Astrocyte (in vitro differentiated cells and primary cell): ENCODE measurements at regions not wholly inside any gene's neighbourhood (a gene's known extent, or its start where the extent isn't known, plus 50 kb on each side); places are given as distances from the start of the nearest gene placed in this dataset. TPM values are rescaled to one million over a fixed set of nuclear protein-coding genes. Genes with fewer than 3 reads are reported as not detected.

Source experiments
- DNase-seq: peaks from one replicate; pipeline ENCODE4 v3.0.0-alpha.2; 2010; ENCODE audit warnings: low read depth
- FAIRE-seq: peaks from 2 replicates; lab custom pipeline; 2011; peaks lifted over from hg19 to GRCh38; lab: Jason Lieb, UNC
- H2AFZ ChIP-seq: 2 replicates; pipeline ENCODE4 v1.6.0; 2012; ENCODE audit warnings: low read depth, low read length, inconsistent platforms
- H3K27ac ChIP-seq: 2 replicates; pipeline ENCODE4 v1.5.1; 2011; ENCODE audit warnings: low read depth, low read length, inconsistent platforms
- H3K27me3 ChIP-seq: 2 replicates; pipeline ENCODE4 v1.6.0; 2011; ENCODE audit warnings: low read length, inconsistent platforms; ENCODE audit not compliant: insufficient read depth
- H3K36me3 ChIP-seq: 2 replicates; pipeline ENCODE4 v1.5.1; 2011; ENCODE audit warnings: low read length, inconsistent platforms; ENCODE audit not compliant: insufficient read depth
- H3K4me1 ChIP-seq: 2 replicates; pipeline ENCODE4 v1.5.1; 2011; ENCODE audit warnings: low read length, inconsistent platforms; ENCODE audit not compliant: insufficient read depth
- H3K4me2 ChIP-seq: 2 replicates; pipeline ENCODE4 v1.6.0; 2012; ENCODE audit warnings: low read length, inconsistent platforms
- H3K4me3 ChIP-seq: 2 replicates; pipeline ENCODE4 v1.5.1; 2011; ENCODE audit warnings: low read depth, mild to moderate bottlenecking, low read length, inconsistent platforms; ENCODE audit not compliant: insufficient read depth
- H3K79me2 ChIP-seq: 2 replicates; pipeline ENCODE4 v1.6.0; 2012; ENCODE audit warnings: mild to moderate bottlenecking, low read length, inconsistent platforms; ENCODE audit not compliant: insufficient read depth
- H3K9ac ChIP-seq: 2 replicates; pipeline ENCODE4 v1.6.0; 2012; ENCODE audit warnings: mild to moderate bottlenecking, low read length, inconsistent platforms
- H3K9me3 ChIP-seq: 2 replicates; pipeline ENCODE4 v1.5.1; 2012; ENCODE audit warnings: low read depth, mild to moderate bottlenecking, low read length, inconsistent platforms; ENCODE audit not compliant: insufficient read depth
- H4K20me1 ChIP-seq: 2 replicates; pipeline ENCODE4 v1.6.0; 2012; ENCODE audit warnings: low read length, inconsistent platforms; ENCODE audit not compliant: insufficient read depth
- H3K27ac Mint-ChIP-seq: one replicate; pipeline ENCODE4 v1.8.0; 2021; ENCODE audit warnings: mild to moderate bottlenecking, mixed read lengths; ENCODE audit not compliant: unreplicated experiment
- H3K27me3 Mint-ChIP-seq: one replicate; pipeline ENCODE4 v1.8.0; 2021; ENCODE audit warnings: low read depth, mixed read lengths; ENCODE audit not compliant: unreplicated experiment
- H3K36me3 Mint-ChIP-seq: one replicate; pipeline ENCODE4 v1.8.0; 2021; ENCODE audit warnings: low read depth, mixed read lengths; ENCODE audit not compliant: unreplicated experiment
- H3K4me1 Mint-ChIP-seq: one replicate; pipeline ENCODE4 v1.8.0; 2021; ENCODE audit warnings: low read depth, mixed read lengths; ENCODE audit not compliant: unreplicated experiment
- H3K4me3 Mint-ChIP-seq: one replicate; pipeline ENCODE4 v1.8.0; 2021; ENCODE audit warnings: mild to moderate bottlenecking, moderate library complexity, mixed read lengths; ENCODE audit not compliant: unreplicated experiment
- H3K9me3 Mint-ChIP-seq: one replicate; pipeline ENCODE4 v1.8.0; 2021; ENCODE audit warnings: mild to moderate bottlenecking, mixed read lengths; ENCODE audit not compliant: unreplicated experiment
- EZH2 ChIP-seq: IDR thresholded peaks from 2 replicates; pipeline ENCODE4 v1.6.1; 2012; ENCODE audit warnings: mild to moderate bottlenecking, low read length, inconsistent platforms; ENCODE audit not compliant: insufficient read depth
- microRNA-seq: library from miRNA; unstranded; fragments of <30 nt; microRNA quantifications from one replicate; pipeline ENCODE4 v1.2.0, GENCODE V29; 2020
- TF ChIP-seq, protein P1 (sequence below): IDR thresholded peaks from 2 replicates; pipeline ENCODE4 v1.5.1; 2011; ENCODE audit warnings: low read depth, mild to moderate bottlenecking, inconsistent platforms, low read length, moderate library complexity; ENCODE audit not compliant: insufficient read depth

DNA sequence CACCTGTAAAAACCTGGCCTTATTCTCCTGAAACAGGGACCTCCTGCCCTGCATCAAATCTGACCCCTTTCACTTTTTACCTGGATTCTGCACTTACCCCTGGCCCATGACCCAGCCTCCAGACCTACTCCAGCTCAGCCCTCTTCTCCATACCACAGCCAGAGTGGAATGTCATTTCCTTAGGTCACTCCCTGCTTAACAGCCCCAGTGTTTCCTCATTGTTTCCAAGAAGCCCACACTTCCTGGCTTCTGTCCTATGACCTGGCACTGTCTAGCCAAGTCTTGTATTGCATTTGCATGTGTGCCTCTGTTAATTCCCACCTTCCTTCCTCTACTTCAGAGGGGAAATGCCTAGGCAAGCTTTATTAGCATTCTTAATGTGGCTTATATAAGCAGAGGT lies 51.4 kb upstream of the TRIB2 start:
- FAIRE-seq (no peak), DNase-seq (no peak)
- Histone ChIP-seq H3K36me3 (no peaks in the 10 kb centered on the region), H3K9me3 (no peaks in the 10 kb centered on the region), H3K27me3 (no peaks in the 10 kb centered on the region), H2AFZ (no peak overlapping the region), H3K79me2 (no peaks in the 10 kb centered on the region), H3K9ac (no peak overlapping the region), H3K4me1 (no peaks in the 10 kb centered on the region), H4K20me1 (no peaks in the 10 kb centered on the region), H3K4me2 (no peak overlapping the region), H3K27ac (no peak overlapping the region), H3K4me3 (no peak overlapping the region)
- TF ChIP-seq EZH2, result no peak
- TF ChIP-seq, protein P1, sequence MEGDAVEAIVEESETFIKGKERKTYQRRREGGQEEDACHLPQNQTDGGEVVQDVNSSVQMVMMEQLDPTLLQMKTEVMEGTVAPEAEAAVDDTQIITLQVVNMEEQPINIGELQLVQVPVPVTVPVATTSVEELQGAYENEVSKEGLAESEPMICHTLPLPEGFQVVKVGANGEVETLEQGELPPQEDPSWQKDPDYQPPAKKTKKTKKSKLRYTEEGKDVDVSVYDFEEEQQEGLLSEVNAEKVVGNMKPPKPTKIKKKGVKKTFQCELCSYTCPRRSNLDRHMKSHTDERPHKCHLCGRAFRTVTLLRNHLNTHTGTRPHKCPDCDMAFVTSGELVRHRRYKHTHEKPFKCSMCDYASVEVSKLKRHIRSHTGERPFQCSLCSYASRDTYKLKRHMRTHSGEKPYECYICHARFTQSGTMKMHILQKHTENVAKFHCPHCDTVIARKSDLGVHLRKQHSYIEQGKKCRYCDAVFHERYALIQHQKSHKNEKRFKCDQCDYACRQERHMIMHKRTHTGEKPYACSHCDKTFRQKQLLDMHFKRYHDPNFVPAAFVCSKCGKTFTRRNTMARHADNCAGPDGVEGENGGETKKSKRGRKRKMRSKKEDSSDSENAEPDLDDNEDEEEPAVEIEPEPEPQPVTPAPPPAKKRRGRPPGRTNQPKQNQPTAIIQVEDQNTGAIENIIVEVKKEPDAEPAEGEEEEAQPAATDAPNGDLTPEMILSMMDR, result no peak
- H3K4me1 Mint-ChIP-seq, result peaks cover 14% of the 10 kb centered on the region
- H3K36me3 Mint-ChIP-seq, result no peaks in the 10 kb centered on the region
- no peak overlapping the region for H3K27ac Mint-ChIP-seq
- H3K27me3 Mint-ChIP-seq, result no peaks in the 10 kb centered on the region
- peak overlapping the region; percentile 1 for H3K4me3 Mint-ChIP-seq
- no peaks in the 10 kb centered on the region for H3K9me3 Mint-ChIP-seq

DNA sequence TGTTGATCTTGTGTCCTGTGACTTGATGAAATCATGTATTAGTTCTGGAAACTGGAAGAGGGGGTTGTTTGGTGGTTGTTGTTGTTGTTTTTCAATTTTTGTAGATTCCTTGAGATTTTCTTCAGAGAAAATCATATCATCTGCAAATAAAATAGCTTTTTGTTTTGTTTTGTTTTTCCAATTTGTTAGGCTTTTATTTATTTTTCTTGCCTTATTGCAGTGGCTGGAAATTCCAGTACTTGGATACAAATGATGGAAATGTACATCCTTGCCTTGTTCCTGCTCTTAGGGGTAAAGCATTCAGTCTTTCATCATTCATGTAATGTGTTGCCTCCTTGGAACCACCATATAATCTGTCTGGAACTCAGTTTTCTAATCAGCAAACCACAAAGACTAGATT lies 50.3 kb upstream of the TRIB2 start:
- no peaks in the 10 kb centered on the region for H3K79me2 ChIP-seq
- no peak overlapping the region for H3K27ac ChIP-seq
- H3K4me2 ChIP-seq, result no peak overlapping the region
- H2AFZ ChIP-seq, result no peak overlapping the region
- no peak overlapping the region for H3K4me3 Mint-ChIP-seq
- H3K27me3 ChIP-seq, result no peaks in the 10 kb centered on the region
- TF ChIP-seq, protein P1, result no peak
- TF ChIP-seq EZH2, result no peak
- H3K9me3 Mint-ChIP-seq, result no peaks in the 10 kb centered on the region
- no peaks in the 10 kb centered on the region for H3K36me3 Mint-ChIP-seq
- no peak overlapping the region for H3K9ac ChIP-seq
- H3K4me3 ChIP-seq, result no peak overlapping the region
- H3K9me3 ChIP-seq, result no peaks in the 10 kb centered on the region
- H3K4me1 ChIP-seq, result no peaks in the 10 kb centered on the region
- FAIRE-seq (no peak), DNase-seq (no peak)
- peaks cover 15% of the 10 kb centered on the region for H3K4me1 Mint-ChIP-seq
- no peaks in the 10 kb centered on the region for H3K27me3 Mint-ChIP-seq
- H4K20me1 ChIP-seq, result no peaks in the 10 kb centered on the region
- no peak overlapping the region for H3K27ac Mint-ChIP-seq
- no peaks in the 10 kb centered on the region for H3K36me3 ChIP-seq

Small RNA genes lying in the stretch of these regions (microRNA-seq; reads per million reads assigned to microRNA genes)
- gene MIR3681, result not detected
